GM19025 (cell line): ENCODE measurements at regions not wholly inside any gene's neighbourhood (a gene's known extent, or its start where the extent isn't known, plus 50 kb on each side); places are given as distances from the start of the nearest gene placed in this dataset.
"Not testable (repeated sequence)": the region's sequence is repeated elsewhere in the genome, so short reads cannot be mapped to it uniquely, and the experiment has no call there.

Source experiments
- ATAC-seq: cut with Tn5 transposase; IDR thresholded peaks from one replicate; pipeline ENCODE4 v1.9.1; 2021; ENCODE audit warnings: mild to moderate bottlenecking, low read depth, moderate library complexity; ENCODE audit not compliant: unreplicated experiment

- ATAC-seq: not testable (repeated sequence)
Measured at GRCh38 chr2:111315188-111315917, 194.6 kb downstream of the BCL2L11 start.

- not testable (repeated sequence) for ATAC-seq
Measured at GRCh38 chr2:111316221-111316741, 195.6 kb downstream of the BCL2L11 start.

GRCh38 chr2:111316881-111317549 lies 196.3 kb downstream of the BCL2L11 start:
- ATAC-seq: not testable (repeated sequence)

- peak; percentile 60 for ATAC-seq
Measured at GRCh38 chr2:111319552-111319951, 198.8 kb downstream of the BCL2L11 start.

- ATAC-seq: not testable (repeated sequence)
Measured at GRCh38 chr2:111320264-111320663, 199.6 kb downstream of the BCL2L11 start.

GRCh38 chr2:111320965-111321364 lies 200.3 kb downstream of the BCL2L11 start:
- not testable (repeated sequence) for ATAC-seq

GRCh38 chr2:111323384-111323783 lies 202.7 kb downstream of the BCL2L11 start:
- not testable (repeated sequence) for ATAC-seq

GRCh38 chr2:111327726-111328125 lies 207.0 kb downstream of the BCL2L11 start:
- ATAC-seq: not testable (repeated sequence)

- ATAC-seq: not testable (repeated sequence)
Measured at GRCh38 chr2:111329309-111329708, 208.6 kb downstream of the BCL2L11 start.

- ATAC-seq: not testable (repeated sequence)
Measured at GRCh38 chr2:111331099-111331724, 210.5 kb downstream of the BCL2L11 start.

- not testable (repeated sequence) for ATAC-seq
Measured at GRCh38 chr2:111335220-111335907, 214.7 kb downstream of the BCL2L11 start.

- not testable (repeated sequence) for ATAC-seq
Measured at GRCh38 chr2:111338474-111338873, 217.8 kb downstream of the BCL2L11 start.

GRCh38 chr2:111339476-111339875 lies 218.8 kb downstream of the BCL2L11 start:
- ATAC-seq: not testable (repeated sequence)

GRCh38 chr2:111344590-111344989 lies 223.9 kb downstream of the BCL2L11 start:
- not testable (repeated sequence) for ATAC-seq

GRCh38 chr2:111345439-111345838 lies 224.7 kb downstream of the BCL2L11 start:
- not testable (repeated sequence) for ATAC-seq

- ATAC-seq: not testable (repeated sequence)
Measured at GRCh38 chr2:111346018-111346930, 225.6 kb downstream of the BCL2L11 start.

- not testable (repeated sequence) for ATAC-seq
Measured at GRCh38 chr2:111347695-111348094, 227.0 kb downstream of the BCL2L11 start.

- ATAC-seq: not testable (repeated sequence)
Measured at GRCh38 chr2:111348316-111348715, 227.6 kb downstream of the BCL2L11 start.
